Cardiac fibroblast (primary cell): ENCODE measurements at regions not wholly inside any gene's neighbourhood (a gene's known extent, or its start where the extent isn't known, plus 50 kb on each side); places are given as distances from the start of the nearest gene placed in this dataset.

Experiments used
- DNase-seq, 2 donors: peaks; one replicate each; pipeline versions ENCODE4 v3.0.0 to v3.0.0-alpha.2; 2010; ENCODE audit warnings: low read depth in 2 of 2
- H3K4me3 ChIP-seq, 2 donors: replicated peaks in 1 of 2; 1 replicate in 1 of 2; 2 replicates in 1 of 2; pipeline ENCODE4 v1.5.1; 2011; ENCODE audit warnings: low read depth in 2 of 2, low read length in 2 of 2, mild to moderate bottlenecking in 2 of 2, moderate library complexity in 1 of 2
- TF ChIP-seq, protein P1 (sequence below): IDR thresholded peaks from one replicate; pipeline ENCODE4 v1.5.1; 2011; ENCODE audit warnings: low read depth, mild to moderate bottlenecking, low read length, inconsistent platforms

DNA sequence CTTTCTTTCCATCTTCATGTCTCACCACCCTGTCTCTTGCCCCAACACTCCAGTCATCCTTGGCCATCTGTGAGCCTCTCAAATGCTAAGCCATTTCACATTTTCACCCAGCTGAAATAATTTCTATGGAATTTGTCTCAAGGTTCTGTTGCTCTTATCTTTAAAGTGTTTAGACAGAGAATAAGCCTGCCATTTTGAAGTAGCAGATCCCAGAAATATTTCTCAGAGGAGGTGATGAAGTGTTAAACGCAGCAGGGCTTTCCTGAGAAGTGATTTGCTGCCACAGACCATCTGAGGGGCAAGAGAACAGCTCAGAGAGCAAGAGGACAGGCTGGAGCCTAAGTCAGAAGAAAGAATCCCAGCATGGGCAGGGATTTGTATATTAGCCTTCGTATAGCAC is 71.6 kb upstream of the CLMN start:
- TF ChIP-seq, protein P1, sequence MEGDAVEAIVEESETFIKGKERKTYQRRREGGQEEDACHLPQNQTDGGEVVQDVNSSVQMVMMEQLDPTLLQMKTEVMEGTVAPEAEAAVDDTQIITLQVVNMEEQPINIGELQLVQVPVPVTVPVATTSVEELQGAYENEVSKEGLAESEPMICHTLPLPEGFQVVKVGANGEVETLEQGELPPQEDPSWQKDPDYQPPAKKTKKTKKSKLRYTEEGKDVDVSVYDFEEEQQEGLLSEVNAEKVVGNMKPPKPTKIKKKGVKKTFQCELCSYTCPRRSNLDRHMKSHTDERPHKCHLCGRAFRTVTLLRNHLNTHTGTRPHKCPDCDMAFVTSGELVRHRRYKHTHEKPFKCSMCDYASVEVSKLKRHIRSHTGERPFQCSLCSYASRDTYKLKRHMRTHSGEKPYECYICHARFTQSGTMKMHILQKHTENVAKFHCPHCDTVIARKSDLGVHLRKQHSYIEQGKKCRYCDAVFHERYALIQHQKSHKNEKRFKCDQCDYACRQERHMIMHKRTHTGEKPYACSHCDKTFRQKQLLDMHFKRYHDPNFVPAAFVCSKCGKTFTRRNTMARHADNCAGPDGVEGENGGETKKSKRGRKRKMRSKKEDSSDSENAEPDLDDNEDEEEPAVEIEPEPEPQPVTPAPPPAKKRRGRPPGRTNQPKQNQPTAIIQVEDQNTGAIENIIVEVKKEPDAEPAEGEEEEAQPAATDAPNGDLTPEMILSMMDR: no peak

DNA sequence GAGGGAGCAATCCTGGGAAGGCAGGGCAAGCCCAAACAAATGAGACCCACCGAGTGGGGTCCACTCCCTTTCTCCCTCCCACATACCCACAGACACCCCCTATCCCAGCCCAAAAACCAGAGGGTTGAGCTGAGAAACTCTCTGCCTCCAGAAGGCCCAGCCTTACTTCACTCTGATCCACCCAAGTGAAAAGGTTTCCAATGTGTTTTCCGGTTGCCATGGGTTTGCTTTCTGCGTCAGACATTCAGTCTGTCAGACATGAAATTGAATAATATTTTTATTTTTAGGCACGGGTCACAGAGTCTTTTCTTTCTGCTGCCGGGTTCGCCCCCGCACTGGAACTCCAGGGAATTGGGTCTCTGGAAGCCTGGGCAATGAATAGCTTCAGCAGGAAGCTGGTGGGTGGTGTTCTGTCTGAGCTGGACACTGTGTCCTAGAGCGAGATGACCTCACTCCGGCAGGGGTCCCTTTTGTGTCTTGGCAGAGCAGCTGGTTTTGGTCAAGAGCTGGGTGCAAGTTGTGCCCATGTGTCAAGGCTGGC is 69.8 kb upstream of the CLMN start:
- DNase-seq: peak; percentile 84 to 92
- H3K4me3 ChIP-seq: no peak overlapping the region
- TF ChIP-seq, protein P1: no peak

More for the DNA sequence above, 71.6 kb upstream of the CLMN start:
- DNase-seq: no peak
- no peak overlapping the region for H3K4me3 ChIP-seq

DNA sequence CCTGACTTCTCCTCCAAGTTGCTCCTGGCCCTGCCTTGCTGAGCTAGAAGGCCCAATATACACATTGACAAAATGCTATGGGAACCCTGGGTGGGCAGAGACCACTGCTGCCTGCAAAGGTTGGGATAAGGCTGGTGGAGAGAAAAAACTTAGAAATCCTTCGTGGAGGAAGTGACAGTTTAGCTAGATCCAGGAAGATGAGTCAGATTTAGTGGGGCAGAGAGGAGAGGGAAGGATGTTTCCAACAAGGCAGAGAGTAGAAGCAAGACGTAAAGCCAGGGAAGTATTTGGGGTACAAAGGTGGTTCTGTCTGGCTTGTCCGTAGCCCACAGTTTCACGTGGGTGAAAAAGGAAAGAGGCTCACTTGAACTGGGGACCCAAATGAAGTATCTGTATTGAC is 69.0 kb upstream of the CLMN start:
- TF ChIP-seq, protein P1: no peak
- H3K4me3 ChIP-seq: no peak overlapping the region
- DNase-seq: peak; percentile 54 to 64

DNA sequence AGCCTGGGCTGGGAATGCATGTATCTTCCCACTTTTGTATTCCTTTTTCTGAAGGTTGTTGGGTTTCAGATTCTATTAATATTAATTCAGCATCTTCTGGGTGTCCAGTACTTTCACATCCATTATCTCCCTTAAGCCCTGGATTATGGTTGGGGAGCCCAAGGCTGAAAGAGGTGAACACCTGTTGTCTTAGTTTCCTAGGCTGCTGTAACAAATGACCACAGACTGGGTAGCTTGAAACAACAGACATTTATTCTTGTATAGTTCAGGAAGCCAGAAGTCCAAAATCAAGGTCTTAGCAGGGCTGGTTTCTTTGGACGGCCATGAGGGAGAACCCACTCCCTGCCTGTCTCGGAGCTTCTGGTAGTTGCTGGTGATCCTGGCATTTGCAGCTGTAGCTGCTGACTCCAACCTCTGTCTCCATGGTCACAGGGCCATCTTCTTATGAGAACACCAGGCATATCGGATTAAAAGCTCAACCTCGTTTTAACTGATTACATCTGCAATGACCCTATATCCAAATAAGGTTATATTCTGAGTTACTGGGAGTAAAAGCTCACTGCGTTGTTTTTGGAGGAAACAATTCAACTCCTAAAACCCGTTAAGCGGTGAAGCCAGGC is 68.2 kb upstream of the CLMN start:
- no peak for DNase-seq
- H3K4me3 ChIP-seq: no peak overlapping the region
- TF ChIP-seq, protein P1: no peak

DNA sequence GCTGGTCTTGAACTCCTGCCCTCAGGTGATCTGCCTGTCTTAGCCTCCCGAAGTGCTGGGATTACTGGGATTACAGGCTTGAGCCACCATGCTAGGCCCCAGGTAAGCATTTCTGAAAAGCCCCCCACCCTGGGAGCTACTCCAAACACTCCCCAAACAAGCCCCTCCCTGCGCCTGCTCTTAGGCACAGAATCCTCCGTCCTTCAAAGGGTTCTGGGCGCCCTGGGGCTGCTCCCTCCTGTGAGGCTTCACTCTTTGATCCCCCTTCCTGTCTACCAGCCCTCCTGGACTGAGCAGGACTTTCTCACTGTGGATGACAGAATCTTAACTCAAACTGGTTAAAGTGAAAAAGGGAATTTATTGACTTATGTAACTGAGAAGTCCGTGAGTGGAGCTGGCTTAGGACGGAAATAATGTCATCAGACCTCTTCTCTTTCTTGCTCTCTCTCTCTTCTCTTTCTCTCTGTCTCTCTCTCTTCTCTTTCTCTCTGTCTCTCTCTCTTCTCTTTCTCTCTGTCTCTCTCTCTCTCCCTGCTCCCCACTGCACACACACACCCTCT is 66.9 kb upstream of the CLMN start:
- TF ChIP-seq, protein P1: no peak
- H3K4me3 ChIP-seq: no peak overlapping the region
- no peak for DNase-seq

DNA sequence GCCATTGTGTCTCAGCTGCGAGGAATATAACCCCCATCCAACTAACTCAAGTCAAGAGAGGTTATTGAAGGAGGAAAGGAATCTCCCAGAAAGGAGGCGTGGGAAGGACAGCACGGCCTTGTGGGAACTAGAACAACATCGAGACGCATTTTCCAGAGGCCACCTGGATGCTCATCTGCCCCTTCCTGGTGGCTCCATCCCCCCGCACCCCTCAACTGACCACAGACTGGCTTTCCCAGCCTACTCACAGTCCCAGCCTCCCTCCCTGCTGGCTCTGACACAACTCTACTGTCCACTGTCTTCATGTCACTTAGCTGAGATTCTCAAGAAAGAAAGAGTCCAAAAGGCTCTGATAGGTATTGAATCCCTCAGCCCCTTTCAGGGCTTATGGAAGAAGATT is 66.0 kb upstream of the CLMN start:
- TF ChIP-seq, protein P1: no peak
- no peak for DNase-seq
- H3K4me3 ChIP-seq: no peak overlapping the region
